GM06990 (cell line): ENCODE measurements at regions not wholly inside any gene's neighbourhood (a gene's known extent, or its start where the extent isn't known, plus 50 kb on each side); places are given as distances from the start of the nearest gene placed in this dataset.

Experiments
- DNase-seq: peaks from one replicate; pipeline ENCODE4 v3.0.0-alpha.2; 2011; ENCODE audit not compliant: insufficient read length; ENCODE audit errors: extremely low read depth
- H3K27me3 ChIP-seq: replicated peaks from 2 replicates; pipeline ENCODE4 v1.6.0; 2011; ENCODE audit warnings: low read length; ENCODE audit not compliant: control insufficient read depth, insufficient read depth
- H3K36me3 ChIP-seq: 2 replicates; pipeline ENCODE4 v1.5.1; 2011; ENCODE audit warnings: low read length; ENCODE audit not compliant: control insufficient read depth, insufficient read depth
- H3K4me3 ChIP-seq: replicated peaks from 2 replicates; pipeline ENCODE4 v1.5.1; 2011; ENCODE audit warnings: low read depth, mild to moderate bottlenecking, control low read depth, low read length
- TF ChIP-seq, protein P1 (sequence below): IDR thresholded peaks from 2 replicates; pipeline ENCODE4 v1.5.1; 2011; ENCODE audit warnings: low read length, control low read depth, mild to moderate bottlenecking, inconsistent platforms; ENCODE audit not compliant: insufficient read depth, poor library complexity, severe bottlenecking

DNA sequence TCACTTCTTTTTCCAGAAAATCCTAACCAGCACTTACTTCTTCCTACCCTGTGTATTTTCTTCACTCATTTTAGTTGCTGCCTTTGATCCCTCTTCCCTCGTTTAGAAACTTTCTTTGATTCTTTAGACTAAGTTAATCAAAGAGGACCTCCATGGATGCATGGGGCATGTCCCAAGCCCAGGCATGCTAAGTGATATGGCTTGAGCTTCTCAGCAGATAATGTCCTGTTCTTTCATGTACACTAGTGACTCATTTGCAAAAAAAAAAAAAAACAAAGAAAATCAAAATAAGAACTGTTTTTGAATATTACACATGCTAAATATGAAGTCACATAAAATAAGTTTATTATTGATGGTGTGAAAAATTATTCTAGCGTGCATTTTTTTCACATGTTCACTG, 800.9 kb downstream of the SATB2 start:
- H3K27me3 ChIP-seq: no peaks in the 10 kb centered on the region
- H3K36me3 ChIP-seq: no peaks in the 10 kb centered on the region
- no peak overlapping the region for H3K4me3 ChIP-seq
- DNase-seq: no peak
- TF ChIP-seq, protein P1, sequence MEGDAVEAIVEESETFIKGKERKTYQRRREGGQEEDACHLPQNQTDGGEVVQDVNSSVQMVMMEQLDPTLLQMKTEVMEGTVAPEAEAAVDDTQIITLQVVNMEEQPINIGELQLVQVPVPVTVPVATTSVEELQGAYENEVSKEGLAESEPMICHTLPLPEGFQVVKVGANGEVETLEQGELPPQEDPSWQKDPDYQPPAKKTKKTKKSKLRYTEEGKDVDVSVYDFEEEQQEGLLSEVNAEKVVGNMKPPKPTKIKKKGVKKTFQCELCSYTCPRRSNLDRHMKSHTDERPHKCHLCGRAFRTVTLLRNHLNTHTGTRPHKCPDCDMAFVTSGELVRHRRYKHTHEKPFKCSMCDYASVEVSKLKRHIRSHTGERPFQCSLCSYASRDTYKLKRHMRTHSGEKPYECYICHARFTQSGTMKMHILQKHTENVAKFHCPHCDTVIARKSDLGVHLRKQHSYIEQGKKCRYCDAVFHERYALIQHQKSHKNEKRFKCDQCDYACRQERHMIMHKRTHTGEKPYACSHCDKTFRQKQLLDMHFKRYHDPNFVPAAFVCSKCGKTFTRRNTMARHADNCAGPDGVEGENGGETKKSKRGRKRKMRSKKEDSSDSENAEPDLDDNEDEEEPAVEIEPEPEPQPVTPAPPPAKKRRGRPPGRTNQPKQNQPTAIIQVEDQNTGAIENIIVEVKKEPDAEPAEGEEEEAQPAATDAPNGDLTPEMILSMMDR: no peak

DNA sequence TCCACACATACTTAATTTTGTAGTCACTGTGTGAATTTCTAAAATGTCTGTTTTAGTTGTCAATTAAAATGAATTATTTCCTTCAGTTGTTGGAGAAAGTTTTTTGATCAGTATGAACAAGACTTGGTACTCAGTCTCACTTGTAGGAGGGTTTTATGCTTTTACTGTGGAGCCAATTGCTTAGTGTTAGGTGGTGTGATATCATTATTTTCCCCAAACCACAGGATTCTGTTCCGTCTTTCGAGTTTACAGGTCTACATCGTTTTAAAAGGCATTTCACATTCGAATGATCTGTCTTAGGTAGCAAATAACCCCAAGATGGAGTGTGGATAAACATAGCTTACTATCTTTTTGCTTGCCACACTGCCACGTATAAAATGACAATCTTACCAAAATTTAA, 803.1 kb downstream of the SATB2 start:
- Histone ChIP-seq H3K36me3 (no peaks in the 10 kb centered on the region), H3K4me3 (no peak overlapping the region), H3K27me3 (no peaks in the 10 kb centered on the region)

DNA sequence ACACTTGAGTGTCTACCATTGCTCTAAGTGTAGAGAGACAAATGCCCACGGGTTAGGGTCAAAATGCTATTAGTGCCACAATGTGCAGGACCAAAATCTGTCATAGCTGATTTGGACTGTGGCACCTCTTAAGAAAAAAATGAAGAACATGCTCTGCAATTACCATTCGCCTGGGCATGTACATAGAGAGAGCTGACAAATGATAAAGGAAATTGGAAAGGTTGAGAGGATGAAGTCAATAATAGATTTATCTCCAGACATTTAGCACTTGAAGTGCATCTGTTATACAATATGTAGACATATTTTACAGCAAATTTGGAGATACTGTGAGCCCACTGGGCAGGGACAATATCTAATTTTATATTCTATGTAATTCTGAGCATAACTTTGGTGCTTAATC, 804.4 kb downstream of the SATB2 start:
- TF ChIP-seq, protein P1: no peak
- no peak for DNase-seq

More for the DNA sequence above, 803.1 kb downstream of the SATB2 start:
- TF ChIP-seq, protein P1: no peak
- DNase-seq: no peak

DNA sequence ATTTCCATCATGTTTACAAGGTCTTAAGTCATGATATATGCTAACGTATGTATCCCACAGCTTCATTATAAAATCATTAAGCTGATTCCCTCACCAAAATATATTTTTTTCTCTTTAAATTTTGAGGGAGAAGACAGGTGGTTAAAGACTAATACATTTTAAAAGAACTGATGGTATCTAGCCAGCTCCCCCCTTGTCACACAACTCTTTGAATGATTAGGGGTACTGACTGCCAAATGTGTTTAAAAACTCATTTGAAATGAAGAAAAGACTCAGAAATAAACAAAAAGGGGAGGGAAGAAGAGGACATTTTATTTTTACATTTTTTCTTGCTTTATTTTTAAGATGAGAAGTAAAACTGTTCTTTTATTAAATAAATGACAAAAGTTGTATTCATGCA, 805.3 kb downstream of the SATB2 start:
- TF ChIP-seq, protein P1: no peak
- no peak for DNase-seq
- Histone ChIP-seq H3K4me3 (no peak overlapping the region), H3K27me3 (no peaks in the 10 kb centered on the region), H3K36me3 (no peaks in the 10 kb centered on the region)

More for the DNA sequence above, 804.4 kb downstream of the SATB2 start:
- Histone ChIP-seq H3K27me3 (no peaks in the 10 kb centered on the region), H3K36me3 (no peaks in the 10 kb centered on the region), H3K4me3 (no peak overlapping the region)

DNA sequence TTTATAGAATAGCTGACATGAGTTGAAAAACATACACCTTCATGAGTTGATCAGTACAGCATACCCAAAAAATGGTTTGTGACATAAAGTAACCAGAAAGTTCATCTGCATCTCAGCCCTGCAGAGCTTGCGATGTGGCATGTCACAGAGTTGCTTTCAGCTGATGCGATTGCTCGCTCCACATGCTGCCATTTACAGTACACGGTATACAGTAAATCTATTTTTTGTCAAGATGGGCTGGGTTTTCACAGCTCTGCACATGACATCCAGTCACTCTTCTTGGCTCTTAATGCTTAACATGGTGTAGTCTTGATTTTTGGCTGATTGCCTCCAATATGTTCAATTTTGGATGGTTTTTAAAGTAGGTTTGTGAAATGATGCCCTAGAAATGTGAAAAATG, 811.9 kb downstream of the SATB2 start:
- no peak for DNase-seq
- TF ChIP-seq, protein P1: no peak
- Histone ChIP-seq H3K36me3 (no peaks in the 10 kb centered on the region), H3K4me3 (no peak overlapping the region), H3K27me3 (no peaks in the 10 kb centered on the region)

DNA sequence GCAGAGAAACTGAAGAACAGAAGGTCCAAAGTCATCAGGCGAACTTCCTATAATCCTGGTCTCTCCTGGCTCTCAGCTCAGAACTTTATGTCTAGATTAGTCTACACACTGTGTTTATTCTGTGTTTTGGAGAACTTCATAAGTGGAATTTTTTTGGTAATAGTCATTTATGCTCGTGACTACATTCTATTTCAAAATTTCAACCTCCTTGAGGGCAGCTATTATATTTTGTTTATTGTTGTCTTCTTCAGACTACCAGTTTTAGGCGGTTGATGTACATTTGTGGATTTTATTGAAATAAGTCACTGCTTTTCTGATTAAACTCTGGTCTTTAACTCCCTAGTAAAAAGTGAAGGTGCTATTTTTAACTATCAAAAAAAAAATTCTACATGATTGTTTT, 816.6 kb downstream of the SATB2 start:
- Histone ChIP-seq H3K36me3 (no peaks in the 10 kb centered on the region), H3K4me3 (no peak overlapping the region), H3K27me3 (no peaks in the 10 kb centered on the region)
- DNase-seq: no peak
- TF ChIP-seq, protein P1: no peak
